Osteoblast (primary cell): ENCODE measurements at regions not wholly inside any gene's neighbourhood (a gene's known extent, or its start where the extent isn't known, plus 50 kb on each side); places are given as distances from the start of the nearest gene placed in this dataset.

Experiments
- DNase-seq: peaks from one replicate; pipeline ENCODE4 v3.0.0; 2011; ENCODE audit warnings: low spot score, mixed read lengths; ENCODE audit not compliant: insufficient read length; ENCODE audit errors: missing footprints
- H2AFZ ChIP-seq: 2 replicates; pipeline ENCODE4 v1.6.0; 2011; ENCODE audit warnings: mild to moderate bottlenecking, low read length
- H3K27ac ChIP-seq: 2 replicates; pipeline ENCODE4 v1.5.1; 2011; ENCODE audit warnings: mild to moderate bottlenecking, low read depth, low read length, moderate library complexity
- H3K27me3 ChIP-seq: 2 replicates; pipeline ENCODE4 v1.6.0; 2012; ENCODE audit warnings: mild to moderate bottlenecking, control low read depth, inconsistent platforms, low read length, moderate library complexity; ENCODE audit not compliant: insufficient read depth
- H3K36me3 ChIP-seq: 2 replicates; pipeline ENCODE4 v1.5.1; 2011; ENCODE audit warnings: mild to moderate bottlenecking, low read length, control low read depth, moderate library complexity; ENCODE audit not compliant: insufficient read depth
- H3K4me1 ChIP-seq: 2 replicates; pipeline ENCODE4 v1.5.1; 2011; ENCODE audit warnings: mild to moderate bottlenecking, low read length, control low read depth, moderate library complexity; ENCODE audit not compliant: insufficient read depth
- H3K4me2 ChIP-seq: 2 replicates; pipeline ENCODE4 v1.6.0; 2011; ENCODE audit warnings: mild to moderate bottlenecking, low read length; ENCODE audit not compliant: insufficient read depth
- H3K4me3 ChIP-seq: fragments of 200-600 bp; sonication (generic); 3 replicates; pipeline ENCODE4 v1.5.1; 2012; ENCODE audit warnings: mild to moderate bottlenecking, low read length, inconsistent platforms; ENCODE audit not compliant: insufficient read depth
- H3K79me2 ChIP-seq: 2 replicates; pipeline ENCODE4 v1.6.0; 2012; ENCODE audit warnings: mild to moderate bottlenecking, low read length, control low read depth, inconsistent platforms; ENCODE audit not compliant: insufficient read depth
- H3K9me3 ChIP-seq: 2 replicates; pipeline ENCODE4 v1.5.1; 2011; ENCODE audit warnings: low read depth, low read length, control low read depth
- H4K20me1 ChIP-seq: 2 replicates; pipeline ENCODE4 v1.6.0; 2012; ENCODE audit warnings: mild to moderate bottlenecking, low read length, control low read depth; ENCODE audit not compliant: insufficient read depth
- CTCF ChIP-seq: IDR thresholded peaks from 2 replicates; pipeline ENCODE4 v1.5.1; 2011; ENCODE audit warnings: mild to moderate bottlenecking, low read depth, low read length, moderate library complexity; ENCODE audit errors: extremely low read depth

- Histone ChIP-seq H4K20me1 (no peaks in the 10 kb centered on the region), H3K9me3 (no peaks in the 10 kb centered on the region), H3K27me3 (peaks cover 38% of the 10 kb centered on the region), H3K36me3 (no peaks in the 10 kb centered on the region), H3K79me2 (no peaks in the 10 kb centered on the region), H3K4me1 (no peaks in the 10 kb centered on the region), H3K4me2 (no peak overlapping the region), H3K4me3 (no peak overlapping the region), H3K27ac (no peak overlapping the region), H2AFZ (no peak overlapping the region)
- peak; percentile 37 for DNase-seq
- no peak for TF ChIP-seq CTCF
These were observed 239.5 kb upstream of the PITRM1 start for GRCh38 chr10:3412071-3412582.

GRCh38 chr10:3411044-3411443 lies 238.5 kb upstream of the PITRM1 start:
- no peak overlapping the region for H3K27ac ChIP-seq
- peaks cover 41% of the 10 kb centered on the region for H3K27me3 ChIP-seq

DNA sequence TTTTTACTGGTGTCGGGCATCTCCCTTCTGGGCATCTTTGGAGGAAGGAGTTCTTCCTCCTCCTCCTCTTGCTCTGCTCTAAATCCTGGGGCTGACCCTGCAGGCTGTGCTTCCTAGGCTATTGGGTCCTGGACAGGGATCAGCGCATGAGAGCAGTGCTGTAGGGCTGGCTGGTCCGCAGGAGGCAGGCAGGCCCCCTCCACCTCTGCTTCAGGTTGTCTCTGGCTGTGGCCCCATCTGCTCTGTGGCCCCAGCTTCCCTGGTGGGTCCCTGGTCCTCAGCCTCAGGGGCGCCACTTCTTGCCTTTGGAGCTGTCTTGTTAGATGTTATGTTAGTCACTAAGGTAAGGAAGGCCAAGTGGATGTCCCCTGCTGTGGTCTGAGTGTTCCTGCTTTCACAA lies 237.3 kb upstream of the PITRM1 start:
- no peaks in the 10 kb centered on the region for H4K20me1 ChIP-seq
- H3K27me3 ChIP-seq: peaks cover 42% of the 10 kb centered on the region
- H3K4me2 ChIP-seq: no peak overlapping the region
- H3K9me3 ChIP-seq: no peaks in the 10 kb centered on the region
- DNase-seq: no peak
- no peaks in the 10 kb centered on the region for H3K79me2 ChIP-seq
- H3K4me1 ChIP-seq: no peaks in the 10 kb centered on the region
- H3K4me3 ChIP-seq: no peak overlapping the region
- no peaks in the 10 kb centered on the region for H3K36me3 ChIP-seq
- H3K27ac ChIP-seq: no peak overlapping the region
- H2AFZ ChIP-seq: no peak overlapping the region
- TF ChIP-seq CTCF: no peak

More at GRCh38 chr10:3411044-3411443, 238.5 kb upstream of the PITRM1 start:
- Histone ChIP-seq H2AFZ (no peak overlapping the region), H3K36me3 (no peaks in the 10 kb centered on the region), H3K4me2 (no peak overlapping the region), H3K4me1 (no peaks in the 10 kb centered on the region), H3K4me3 (no peak overlapping the region), H4K20me1 (no peaks in the 10 kb centered on the region), H3K9me3 (no peaks in the 10 kb centered on the region), H3K79me2 (no peaks in the 10 kb centered on the region)
- peak; percentile 47 for DNase-seq
- no peak for TF ChIP-seq CTCF

GRCh38 chr10:3408603-3409365 lies 236.2 kb upstream of the PITRM1 start:
- Histone ChIP-seq H3K9me3 (no peaks in the 10 kb centered on the region), H3K27ac (no peak overlapping the region), H3K27me3 (peaks cover 43% of the 10 kb centered on the region), H3K4me3 (no peak overlapping the region), H4K20me1 (no peaks in the 10 kb centered on the region), H3K4me2 (no peak overlapping the region), H2AFZ (no peak overlapping the region), H3K4me1 (no peaks in the 10 kb centered on the region), H3K79me2 (no peaks in the 10 kb centered on the region), H3K36me3 (no peaks in the 10 kb centered on the region)
- TF ChIP-seq CTCF: no peak
- DNase-seq: no peak
